ENCODE measurements at regions not wholly inside any gene's neighbourhood (a gene's known extent, or its start where the extent isn't known, plus 50 kb on each side); places are given as distances from the start of the nearest gene placed in this dataset.

DNA sequence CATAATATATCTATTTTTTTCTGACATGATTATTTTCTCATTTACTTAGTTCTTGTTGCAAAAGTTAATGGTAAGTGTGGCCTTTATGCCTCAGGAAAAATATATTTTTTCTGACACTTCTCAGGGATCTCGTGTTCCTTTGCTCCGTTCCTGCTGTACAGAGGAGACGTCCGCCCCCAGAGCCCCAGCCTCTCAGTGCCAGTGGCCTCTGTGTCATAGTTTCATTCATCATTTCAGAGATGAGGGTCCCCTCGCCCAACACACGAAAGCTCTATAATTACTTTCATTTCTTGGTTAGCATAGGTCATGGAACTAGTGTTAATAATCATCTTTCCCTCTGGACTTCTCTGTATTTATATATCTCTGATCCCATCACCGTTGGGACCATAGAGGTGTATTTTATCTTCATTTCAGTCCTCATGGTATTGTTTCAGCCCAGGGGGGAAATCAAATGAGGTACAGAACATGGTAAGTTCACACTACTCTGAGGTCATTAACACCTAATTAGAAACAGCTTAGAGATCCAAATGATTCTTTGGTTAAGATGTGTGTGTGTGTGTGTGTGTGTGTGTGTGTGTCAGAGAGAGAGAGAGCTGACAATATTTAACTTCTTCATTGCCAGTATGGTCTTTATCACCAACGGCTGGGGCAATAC, 631.1 kb upstream of the TENM3 start:
- H4K20me1 ChIP-seq (ENCODE audit: control insufficient read depth, insufficient read depth): no peaks in the 10 kb centered on the region
- BruUV-seq (replicated peaks): no TSS peak

GRCh38 chr4:181613200-181613599, 630.0 kb upstream of the TENM3 start:
- Histone ChIP-seq H3K4me1 (ENCODE audit: control insufficient read depth, insufficient read depth, low read length) (no peaks in the 10 kb centered on the region), H2AFZ (ENCODE audit: control insufficient read depth, low read depth, low read length) (no peak overlapping the region), H3K9me3 (replicated peaks; ENCODE audit: control insufficient read depth, insufficient read depth, low read length) (no peaks in the 10 kb centered on the region), H3K4me3 (no peak overlapping the region), H3K4me2 (ENCODE audit: control insufficient read depth, insufficient read depth) (no peak overlapping the region), H4K20me1 (ENCODE audit: control insufficient read depth, insufficient read depth) (no peaks in the 10 kb centered on the region), H3K9ac (ENCODE audit: control insufficient read depth, insufficient read depth, low read length) (no peak overlapping the region), H3K27ac (ENCODE audit: control insufficient read depth, insufficient read depth) (no peak overlapping the region), H3K79me2 (ENCODE audit: control insufficient read depth, insufficient read depth, low read length) (no peaks in the 10 kb centered on the region), H3K27me3 (replicated peaks in 1 of 2; ENCODE audit: control insufficient read depth in 2 of 2, insufficient read depth in 2 of 2, low read length in 1 of 2) (no peaks in the 10 kb centered on the region), H3K36me3 (ENCODE audit: control insufficient read depth in 2 of 2, insufficient read depth in 2 of 2, low read length in 1 of 2) (no peaks in the 10 kb centered on the region)
- FAIRE-seq: no peak
- WGBS (ENCODE audit: insufficient coverage, insufficient replicate concordance, low lambda C conversion rate, missing lambda C conversion rate): 27% methylated on average over 6 of the region's 6 CpGs
- intact Hi-C loops (cut with micrococcal nuclease; ENCODE audit: unreplicated experiment) (no loop called here), in situ Hi-C loops (cut with MboI) (no loop called here)
- TF ChIP-seq MYC (IDR thresholded peaks at IDR 0.05; ENCODE audit: insufficient read depth, insufficient read length, insufficient replicate concordance, low read length, severe bottlenecking) (no peak), E4F1 (IDR thresholded peaks at IDR 0.05; ENCODE audit: borderline replicate concordance, partially characterized antibody) (no peak), CREB1 (IDR thresholded peaks at IDR 0.05; ENCODE audit: low read depth) (no peak)
- DNase-seq (ENCODE audit: low read depth, low spot score): no peak
- ChIA-PET SMC1A (ENCODE audit: uncharacterized antibody, unreplicated experiment) (interaction anchor here (0.7 to 1.3 kb wide), 2 partner anchors 9 to 40 kb away, joined by 3 to 4 read pairs; no protein-coding TSS in a partner anchor), POLR2A (interaction anchor here (0.5 kb wide), 1 partner anchor 650 kb away, joined by 5 read pairs; no protein-coding TSS in a partner anchor), CTCF (interaction anchor here (1.6 kb wide), 1 partner anchor 13 kb away, joined by 4 read pairs; no protein-coding TSS in a partner anchor), RAD21 (ENCODE audit: unreplicated experiment) (no interaction called here)
- no TSS peak for BruUV-seq (replicated peaks)
- no peak for ATAC-seq

More for the DNA sequence above, 631.1 kb upstream of the TENM3 start:
- in situ Hi-C loops (cut with MboI) (no loop called here), intact Hi-C loops (cut with micrococcal nuclease; ENCODE audit: unreplicated experiment) (no loop called here)
- FAIRE-seq (no peak), DNase-seq (ENCODE audit: low read depth, low spot score) (no peak), ATAC-seq (peak; percentile 61)
- ChIA-PET POLR2A (no interaction called here), RAD21 (ENCODE audit: unreplicated experiment) (no interaction called here), CTCF (no interaction called here), SMC1A (ENCODE audit: uncharacterized antibody, unreplicated experiment) (no interaction called here)
- no peak overlapping the region for H3K9ac ChIP-seq (ENCODE audit: control insufficient read depth, insufficient read depth, low read length)
- no peak overlapping the region for H3K4me3 ChIP-seq
- no peaks in the 10 kb centered on the region for H3K27me3 ChIP-seq (replicated peaks in 1 of 2; ENCODE audit: control insufficient read depth in 2 of 2, insufficient read depth in 2 of 2, low read length in 1 of 2)
- H3K79me2 ChIP-seq (ENCODE audit: control insufficient read depth, insufficient read depth, low read length): no peaks in the 10 kb centered on the region
- no peaks in the 10 kb centered on the region for H3K36me3 ChIP-seq (ENCODE audit: control insufficient read depth in 2 of 2, insufficient read depth in 2 of 2, low read length in 1 of 2)
- H2AFZ ChIP-seq (ENCODE audit: control insufficient read depth, low read depth, low read length): no peak overlapping the region
- TF ChIP-seq, protein P1, sequence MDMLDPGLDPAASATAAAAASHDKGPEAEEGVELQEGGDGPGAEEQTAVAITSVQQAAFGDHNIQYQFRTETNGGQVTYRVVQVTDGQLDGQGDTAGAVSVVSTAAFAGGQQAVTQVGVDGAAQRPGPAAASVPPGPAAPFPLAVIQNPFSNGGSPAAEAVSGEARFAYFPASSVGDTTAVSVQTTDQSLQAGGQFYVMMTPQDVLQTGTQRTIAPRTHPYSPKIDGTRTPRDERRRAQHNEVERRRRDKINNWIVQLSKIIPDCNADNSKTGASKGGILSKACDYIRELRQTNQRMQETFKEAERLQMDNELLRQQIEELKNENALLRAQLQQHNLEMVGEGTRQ (IDR thresholded peaks at IDR 0.05; ENCODE audit: borderline replicate concordance, low read depth, low read length): no peak
- 0 out of 4 replicates have a peak, but pooled peaks of 1 of the 2 experiments have one; percentile 28 for TF ChIP-seq IKZF2 (IDR thresholded peaks at IDR 0.05)
- TF ChIP-seq MTA2 (IDR thresholded peaks at IDR 0.05; ENCODE audit: low read depth): peak; percentile 55; the same call in 1 of the 2 replicates
- no peaks in the 10 kb centered on the region for H3K9me3 ChIP-seq (replicated peaks; ENCODE audit: control insufficient read depth, insufficient read depth, low read length)
- WGBS (ENCODE audit: insufficient coverage, insufficient replicate concordance, low lambda C conversion rate, missing lambda C conversion rate): 0% methylated on average over 8 of the region's 8 CpGs
- no peaks in the 10 kb centered on the region for H3K4me1 ChIP-seq (ENCODE audit: control insufficient read depth, insufficient read depth, low read length)
- no peak overlapping the region for H3K27ac ChIP-seq (ENCODE audit: control insufficient read depth, insufficient read depth)
- no peak overlapping the region for H3K4me2 ChIP-seq (ENCODE audit: control insufficient read depth, insufficient read depth)

Measured in GM12878 (cell line).